Neural cell (in vitro differentiated cells): ENCODE measurements at regions not wholly inside any gene's neighbourhood (a gene's known extent, or its start where the extent isn't known, plus 50 kb on each side); places are given as distances from the start of the nearest gene placed in this dataset.

ENCODE experiments used
- H2AFZ ChIP-seq: fragments of 200-600, 300-800 bp; sonication (generic), shearing (Covaris generic); 2 replicates; pipeline ENCODE4 v1.6.0; 2014; ENCODE audit warnings: low read depth, mild to moderate bottlenecking, antibody characterized with exemption, low read length, moderate library complexity
- H3F3A ChIP-seq: fragments of 200-600 bp; shearing (Covaris generic); 2 replicates; pipeline ENCODE4 v1.6.1; 2016; ENCODE audit warnings: mild to moderate bottlenecking, moderate library complexity, mixed read lengths, antibody characterized with exemption, low read length; ENCODE audit not compliant: insufficient read depth, poor library complexity, severe bottlenecking
- H3K27ac ChIP-seq: fragments of 200-600, 300-800 bp; sonication (generic), shearing (Covaris generic); 2 replicates; pipeline ENCODE4 v1.5.1; 2014; ENCODE audit warnings: mild to moderate bottlenecking, low read length, moderate library complexity
- H3K27me3 ChIP-seq: fragments of 300-800, 200-600 bp; sonication (generic), shearing (Covaris generic); 2 replicates; pipeline ENCODE4 v1.6.0; 2014; ENCODE audit warnings: mild to moderate bottlenecking, low read depth, low read length, moderate library complexity; ENCODE audit not compliant: insufficient read depth
- H3K36me3 ChIP-seq: fragments of 300-800, 200-600 bp; sonication (generic), shearing (Covaris generic); 2 replicates; pipeline ENCODE4 v1.5.1; 2014; ENCODE audit warnings: mild to moderate bottlenecking, antibody characterized with exemption, low read length, moderate library complexity; ENCODE audit not compliant: insufficient read depth
- H3K4me2 ChIP-seq: fragments of 300-800, 200-600 bp; sonication (generic), shearing (Covaris generic); 2 replicates; pipeline ENCODE4 v1.6.0; 2014; ENCODE audit warnings: mild to moderate bottlenecking, low read length
- H3K4me3 ChIP-seq: fragments of 300-800, 200-600 bp; sonication (generic), shearing (Covaris generic); 2 replicates; pipeline ENCODE4 v1.5.1; 2014; ENCODE audit warnings: mild to moderate bottlenecking, low read length, moderate library complexity
- H3K79me2 ChIP-seq: fragments of 200-600 bp; shearing (Covaris generic); replicated peaks from 2 replicates; pipeline ENCODE4 v1.6.0; 2014; ENCODE audit warnings: mild to moderate bottlenecking, low read length, moderate library complexity; ENCODE audit not compliant: insufficient read depth
- H3K9ac ChIP-seq: fragments of 300-800, 200-600 bp; sonication (generic), shearing (Covaris generic); 2 replicates; pipeline ENCODE4 v1.6.1; 2016; ENCODE audit warnings: mild to moderate bottlenecking, low read length, mixed read lengths
- H3K9me2 ChIP-seq: fragments of 200-600 bp; shearing (Covaris generic); 2 replicates; pipeline ENCODE4 v1.6.1; 2016; ENCODE audit warnings: mild to moderate bottlenecking, low read length, mixed read lengths; ENCODE audit not compliant: insufficient read depth
- H3K9me3 ChIP-seq: fragments of 200-600, 300-800 bp; sonication (generic), shearing (Covaris generic); 2 replicates; pipeline ENCODE4 v1.6.1; 2016; ENCODE audit warnings: mild to moderate bottlenecking, mixed run types, low read length, moderate library complexity, mixed read lengths
- H4K20me1 ChIP-seq: fragments of 200-600 bp; shearing (Covaris generic); 2 replicates; pipeline ENCODE4 v1.6.1; 2016; ENCODE audit warnings: mild to moderate bottlenecking, mixed run types; ENCODE audit not compliant: insufficient read depth
- CTCF ChIP-seq: fragments of 450-650 bp; IDR thresholded peaks from 2 replicates; pipeline ENCODE4 v1.5.1; 2014; ENCODE audit warnings: antibody characterized with exemption, mild to moderate bottlenecking, moderate library complexity; ENCODE audit not compliant: poor library complexity, severe bottlenecking
- EP300 ChIP-seq: fragments of 450-650 bp; conservative IDR thresholded peaks from 2 replicates; pipeline ENCODE4 v1.6.1; 2014; ENCODE audit warnings: antibody characterized with exemption, mild to moderate bottlenecking, moderate library complexity; ENCODE audit not compliant: poor library complexity, severe bottlenecking
- EZH2 ChIP-seq: fragments of 200-600, 300-800 bp; shearing (Covaris generic), sonication (generic); IDR thresholded peaks from 2 replicates; pipeline ENCODE4 v1.6.1; 2014; ENCODE audit warnings: antibody characterized with exemption, low read length, borderline replicate concordance, mild to moderate bottlenecking; ENCODE audit not compliant: insufficient read depth, poor library complexity, severe bottlenecking
- MXI1 ChIP-seq: fragments of 450-650 bp; conservative IDR thresholded peaks from 2 replicates; pipeline ENCODE4 v1.6.1; 2014; ENCODE audit warnings: antibody characterized with exemption, mild to moderate bottlenecking; ENCODE audit not compliant: poor library complexity, severe bottlenecking
- POLR2AphosphoS5 ChIP-seq: IDR thresholded peaks from 2 replicates; pipeline ENCODE4 v1.6.1; 2012
- RAD21 ChIP-seq: fragments of 450-650 bp; conservative IDR thresholded peaks from 2 replicates; pipeline ENCODE4 v1.6.1; 2014; ENCODE audit warnings: antibody characterized with exemption, mild to moderate bottlenecking, moderate library complexity
- REST ChIP-seq: IDR thresholded peaks from 2 replicates; pipeline ENCODE4 v1.6.1; 2012; ENCODE audit warnings: borderline replicate concordance
- SMC3 ChIP-seq: fragments of 450-650 bp; conservative IDR thresholded peaks from 2 replicates; pipeline ENCODE4 v1.6.1; 2014; ENCODE audit warnings: antibody characterized with exemption, mild to moderate bottlenecking, moderate library complexity; ENCODE audit not compliant: poor library complexity
- TAF1 ChIP-seq: IDR thresholded peaks from 2 replicates; pipeline ENCODE4 v1.6.1; 2012; ENCODE audit warnings: low read depth

- TF ChIP-seq TAF1 (no peak), EP300 (no peak), SMC3 (no peak), MXI1 (no peak), CTCF (no peak), EZH2 (no peak), RAD21 (no peak), REST (no peak), POLR2AphosphoS5 (no peak)
- no peak overlapping the region for H3K4me3 ChIP-seq
These were observed 76.6 kb upstream of the SOX1 start for GRCh38 chr13:111990362-111990761.

GRCh38 chr13:111992911-111993310, 74.0 kb upstream of the SOX1 start:
- Histone ChIP-seq H3K36me3 (no peaks in the 10 kb centered on the region), H3F3A (no peaks in the 10 kb centered on the region), H2AFZ (no peak overlapping the region), H3K9me3 (peaks cover 6% of the 10 kb centered on the region), H3K27ac (no peak overlapping the region), H3K4me3 (no peak overlapping the region), H3K4me2 (no peak overlapping the region), H4K20me1 (no peaks in the 10 kb centered on the region), H3K9me2 (no peaks in the 10 kb centered on the region), H3K79me2 (no peaks in the 10 kb centered on the region), H3K27me3 (no peaks in the 10 kb centered on the region), H3K9ac (no peak overlapping the region)
- TF ChIP-seq RAD21 (no peak), CTCF (no peak), TAF1 (no peak), SMC3 (no peak), REST (no peak), EZH2 (no peak), MXI1 (no peak), POLR2AphosphoS5 (no peak)

More at GRCh38 chr13:111990362-111990761, 76.6 kb upstream of the SOX1 start:
- H2AFZ ChIP-seq: no peak overlapping the region
- H3K9me2 ChIP-seq: no peaks in the 10 kb centered on the region
- no peaks in the 10 kb centered on the region for H4K20me1 ChIP-seq
- H3K27me3 ChIP-seq: no peaks in the 10 kb centered on the region
- no peak overlapping the region for H3K9ac ChIP-seq
- H3K36me3 ChIP-seq: no peaks in the 10 kb centered on the region
- H3F3A ChIP-seq: no peaks in the 10 kb centered on the region
- no peak overlapping the region for H3K4me2 ChIP-seq
- H3K79me2 ChIP-seq: no peaks in the 10 kb centered on the region
- H3K27ac ChIP-seq: no peak overlapping the region
- H3K9me3 ChIP-seq: peaks cover 6% of the 10 kb centered on the region
